ENCODE measurements at regions not wholly inside any gene's neighbourhood (a gene's known extent, or its start where the extent isn't known, plus 50 kb on each side); places are given as distances from the start of the nearest gene placed in this dataset.
"Not testable (repeated sequence)": the region's sequence is repeated elsewhere in the genome, so short reads cannot be mapped to it uniquely, and the experiment has no call there.

DNA sequence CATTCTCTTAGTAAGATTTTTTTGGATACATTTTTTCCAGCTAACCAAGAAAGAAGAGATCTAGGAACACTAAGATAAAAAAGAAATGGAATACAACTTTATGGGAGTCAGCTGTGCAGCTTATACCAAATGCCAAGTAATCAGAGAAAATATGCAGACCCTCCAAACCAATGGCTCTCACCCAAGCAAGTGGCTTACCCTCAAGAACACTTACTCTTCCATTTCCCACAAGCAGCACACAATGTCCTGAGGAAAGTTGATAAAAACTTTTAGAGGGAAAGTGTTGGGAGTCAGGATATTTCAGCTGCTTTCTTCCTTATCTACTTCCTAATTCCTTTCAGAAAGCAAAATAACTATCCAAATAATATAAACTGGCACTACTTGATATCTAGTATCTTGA is 631.8 kb downstream of the RWDD3 start:
- no peak for DNase-seq (ENCODE audit: low read depth in 1 of 2, low spot score in 1 of 2)

- no peak for DNase-seq (ENCODE audit: low read depth in 1 of 2, low spot score in 1 of 2)
These were observed 642.3 kb downstream of the RWDD3 start for GRCh38 chr1:95876276-95876675.

- DNase-seq (ENCODE audit: low read depth in 1 of 2, low spot score in 1 of 2) = no peak
These were observed 645.6 kb downstream of the RWDD3 start for GRCh38 chr1:95879498-95880050.

DNA sequence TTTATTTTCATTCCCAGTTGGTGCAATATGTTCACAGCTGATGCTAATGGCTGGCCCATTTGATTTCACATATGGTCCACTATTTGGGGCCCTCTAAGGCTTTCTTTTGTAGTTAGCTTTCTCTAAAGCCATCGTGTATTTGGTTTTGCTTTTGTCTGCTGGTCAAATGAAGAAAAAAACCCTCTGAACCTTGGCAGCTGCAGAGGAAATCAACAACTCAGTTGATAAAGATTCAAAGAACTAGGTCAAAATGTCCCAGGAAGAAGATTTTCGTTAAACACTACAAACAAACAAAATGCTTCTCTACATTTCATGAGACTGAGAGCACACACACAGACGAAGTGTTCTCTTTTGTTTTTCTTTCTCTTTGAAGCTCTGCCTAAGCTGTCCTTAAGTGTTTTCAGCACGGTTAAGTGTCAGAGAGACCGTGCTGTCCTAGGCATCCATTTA is 655.0 kb downstream of the RWDD3 start:
- no peak for DNase-seq (ENCODE audit: low read depth in 1 of 2, low spot score in 1 of 2)

DNA sequence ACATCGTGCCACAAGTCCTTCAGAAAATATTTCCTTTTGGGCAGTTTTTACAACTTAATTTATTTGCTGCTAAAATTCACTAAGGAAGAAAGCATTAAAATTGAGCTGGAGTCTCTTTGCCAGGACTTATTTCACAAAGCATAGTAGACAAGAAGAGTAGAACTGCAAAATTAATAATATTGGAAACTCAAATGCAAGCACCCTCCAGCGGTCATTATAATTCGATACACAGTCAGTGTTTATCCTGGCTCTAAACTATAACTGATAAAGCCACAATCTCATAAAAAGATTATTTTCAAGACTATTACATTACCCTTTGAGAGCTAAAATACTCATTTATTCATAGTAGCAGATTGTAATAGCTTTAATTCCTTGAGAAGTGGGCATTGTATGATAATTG is 655.4 kb downstream of the RWDD3 start:
- DNase-seq (ENCODE audit: low read depth in 1 of 2, low spot score in 1 of 2) = no peak

- no peak for DNase-seq (ENCODE audit: low read depth in 1 of 2, low spot score in 1 of 2)
These were observed 659.9 kb downstream of the RWDD3 start for GRCh38 chr1:95893921-95894320.

- no peak for DNase-seq (ENCODE audit: low read depth in 1 of 2, low spot score in 1 of 2)
These were observed 669.0 kb downstream of the RWDD3 start for GRCh38 chr1:95903060-95903459.

- DNase-seq (ENCODE audit: low read depth in 1 of 2, low spot score in 1 of 2) = no peak
These were observed 671.9 kb downstream of the RWDD3 start for GRCh38 chr1:95905818-95906395.

- DNase-seq (ENCODE audit: low read depth in 1 of 2, low spot score in 1 of 2) = not testable (repeated sequence)
These were observed 677.7 kb downstream of the RWDD3 start for GRCh38 chr1:95911739-95912138.

DNA sequence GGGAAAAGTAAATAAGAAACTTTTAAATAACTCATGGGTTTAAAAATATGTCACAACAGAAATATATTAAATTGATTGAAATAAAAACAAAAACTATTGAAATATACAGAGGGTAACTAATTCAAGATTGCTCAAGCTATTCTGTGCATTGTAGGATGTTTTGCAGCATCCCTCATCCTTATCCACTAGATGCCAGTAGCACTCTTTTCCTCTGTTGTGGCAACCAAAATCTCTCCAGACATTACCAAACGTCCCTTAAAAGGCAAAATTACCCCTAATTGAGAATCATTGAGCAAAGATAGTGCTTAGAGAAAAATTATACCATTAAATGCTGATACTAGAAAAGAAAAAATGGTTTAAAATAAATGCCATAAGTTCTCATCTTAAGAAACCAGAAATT is 682.6 kb downstream of the RWDD3 start:
- DNase-seq (ENCODE audit: low read depth in 1 of 2, low spot score in 1 of 2) = no peak

- no peak for DNase-seq (ENCODE audit: low read depth in 1 of 2, low spot score in 1 of 2)
These were observed 690.7 kb downstream of the RWDD3 start for GRCh38 chr1:95924684-95925083.

GRCh38 chr1:95926331-95926730 is 692.3 kb downstream of the RWDD3 start:
- DNase-seq (ENCODE audit: low read depth in 1 of 2, low spot score in 1 of 2) = no peak

- no peak for DNase-seq (ENCODE audit: low read depth in 1 of 2, low spot score in 1 of 2)
These were observed 693.1 kb downstream of the RWDD3 start for GRCh38 chr1:95927061-95927460.

- no peak for DNase-seq (ENCODE audit: low read depth in 1 of 2, low spot score in 1 of 2)
These were observed 701.7 kb downstream of the RWDD3 start for GRCh38 chr1:95935719-95936118.

- DNase-seq (ENCODE audit: low read depth in 1 of 2, low spot score in 1 of 2) = no peak
These were observed 707.2 kb downstream of the RWDD3 start for GRCh38 chr1:95941121-95941798.

GRCh38 chr1:95948023-95948422 is 714.0 kb downstream of the RWDD3 start:
- no peak for DNase-seq (ENCODE audit: low read depth in 1 of 2, low spot score in 1 of 2)

GRCh38 chr1:95951371-95952102 is 717.5 kb downstream of the RWDD3 start:
- no peak for DNase-seq (ENCODE audit: low read depth in 1 of 2, low spot score in 1 of 2)

GRCh38 chr1:95953015-95953414 is 719.0 kb downstream of the RWDD3 start:
- DNase-seq (ENCODE audit: low read depth in 1 of 2, low spot score in 1 of 2) = no peak

DNA sequence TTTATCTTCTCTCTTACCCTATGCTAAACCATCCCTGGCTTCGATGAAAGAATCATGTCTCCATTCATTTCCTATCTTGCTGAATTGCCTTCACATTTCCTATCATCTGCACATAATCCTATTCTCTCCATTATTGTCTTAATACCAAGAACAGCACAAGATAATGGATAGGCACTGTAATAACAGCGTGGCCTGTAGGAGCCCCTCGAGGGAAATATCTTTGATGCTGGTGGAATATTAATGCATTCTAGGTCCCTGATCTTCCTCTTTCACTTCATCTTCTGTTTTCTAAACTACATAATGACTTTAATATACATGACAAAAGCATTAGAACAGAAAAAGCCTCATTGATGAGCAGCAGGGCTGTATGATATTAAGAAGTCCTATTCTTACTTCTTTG is 720.6 kb downstream of the RWDD3 start:
- no peak for DNase-seq (ENCODE audit: low read depth in 1 of 2, low spot score in 1 of 2)

DNA sequence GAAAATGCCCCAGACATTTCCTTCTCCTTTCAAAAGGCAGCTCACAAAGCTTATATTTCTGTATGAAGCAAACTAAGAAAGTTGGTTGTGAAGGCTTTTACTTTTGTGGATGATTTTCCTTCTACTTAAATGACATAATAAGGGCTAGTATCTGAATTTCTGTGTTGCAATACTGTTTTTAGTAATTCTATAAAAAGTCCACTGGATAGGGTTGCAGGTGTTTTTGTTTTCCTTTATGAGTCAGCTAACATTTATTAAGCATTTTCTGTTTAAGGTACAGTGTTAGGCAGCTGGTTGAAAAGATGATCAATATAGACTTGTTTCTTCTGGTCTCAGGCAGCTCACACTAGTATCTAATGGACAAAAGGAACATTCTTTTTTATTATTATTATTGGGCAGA is 722.2 kb downstream of the RWDD3 start:
- no peak for DNase-seq (ENCODE audit: low read depth in 1 of 2, low spot score in 1 of 2)

- no peak for DNase-seq (ENCODE audit: low read depth in 1 of 2, low spot score in 1 of 2)
These were observed 723.7 kb downstream of the RWDD3 start for GRCh38 chr1:95957748-95958147.

DNA sequence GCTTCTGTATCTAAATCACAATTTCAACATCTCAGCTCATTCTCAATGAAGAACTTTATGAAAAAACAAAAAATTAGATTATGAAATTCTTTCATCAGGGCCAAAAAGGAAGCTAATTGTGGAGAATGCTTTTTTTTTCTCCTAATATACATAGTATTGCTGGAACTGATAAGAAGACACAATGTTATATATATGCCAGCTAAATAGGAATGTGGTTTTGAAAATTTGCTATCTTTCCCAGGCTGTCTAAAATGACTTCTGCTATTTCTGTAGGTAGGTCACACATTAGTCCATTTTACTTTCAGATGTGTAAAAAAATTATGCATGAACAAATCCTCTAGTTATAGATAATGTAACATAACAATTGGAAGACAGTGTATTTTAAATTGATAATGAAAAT is 732.9 kb downstream of the RWDD3 start:
- no peak for DNase-seq (ENCODE audit: low read depth in 1 of 2, low spot score in 1 of 2)

Data from activated CD4-positive, alpha-beta T cell treated with anti-CD3 and anti-CD28 coated beads, Interleukin-2, amount 50 U/mL, for 24 hours (primary cell).